ENCODE measurements at regions not wholly inside any gene's neighbourhood (a gene's known extent, or its start where the extent isn't known, plus 50 kb on each side); places are given as distances from the start of the nearest gene placed in this dataset.

- no peak for DNase-seq (ENCODE audit: low spot score)
Observed at GRCh38 chr1:115142616-115143015, 53.3 kb upstream of the TSPAN2 start.

- no peak for DNase-seq (ENCODE audit: low spot score)
Observed at GRCh38 chr1:115141145-115141454, 51.8 kb upstream of the TSPAN2 start.

GRCh38 chr1:115140442-115141144 is 51.3 kb upstream of the TSPAN2 start:
- no peak for DNase-seq (ENCODE audit: low spot score)

GRCh38 chr1:115139381-115139780 is 50.1 kb upstream of the TSPAN2 start:
- no peak for DNase-seq (ENCODE audit: low spot score)
